ENCODE measurements at regions not wholly inside any gene's neighbourhood (a gene's known extent, or its start where the extent isn't known, plus 50 kb on each side); places are given as distances from the start of the nearest gene placed in this dataset.

DNA sequence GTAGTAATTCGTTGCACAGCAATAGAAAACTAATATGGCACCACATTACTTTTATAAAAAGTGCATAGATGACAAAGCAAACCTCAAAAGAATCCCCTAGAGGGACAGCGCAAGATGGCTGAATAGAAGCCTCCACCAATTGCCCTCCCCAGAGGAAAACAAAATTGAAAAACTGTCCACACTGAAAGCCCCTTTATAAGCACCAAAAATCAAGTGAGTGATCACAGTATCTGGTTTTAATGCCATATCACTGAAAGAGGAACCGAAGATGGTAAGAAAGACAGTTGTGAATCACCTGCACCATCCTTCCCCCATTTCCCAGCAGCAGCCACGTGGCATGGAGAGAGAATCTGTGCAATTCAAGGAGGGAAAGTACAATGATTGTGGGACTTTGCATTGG is 522.2 kb downstream of the GLUD2 start:
- no peak for TF ChIP-seq POLR2AphosphoS5 (IDR thresholded peaks at IDR 0.05; ENCODE audit: low read depth, low read length)
- TF ChIP-seq POU2F2 (IDR thresholded peaks at IDR 0.05; ENCODE audit: low read depth, low read length), result no peak
- no peak for TF ChIP-seq POLR2A (IDR thresholded peaks at IDR 0.05; ENCODE audit: low read depth, low read length)
- no peak for TF ChIP-seq TAF1 (IDR thresholded peaks at IDR 0.05; ENCODE audit: low read depth, low read length)
